T-helper 1 cell treated with Interleukin-12 subunit alpha and Interleukin-12 subunit beta and Interleukin-4 antibody, amounts not matched to agents 30 μg/mL and 1 μg/mL, for 36 hours (primary cell): ENCODE measurements at regions not wholly inside any gene's neighbourhood (a gene's known extent, or its start where the extent isn't known, plus 50 kb on each side); places are given as distances from the start of the nearest gene placed in this dataset.

ENCODE experiments used
- H3K27ac Mint-ChIP-seq: one replicate; pipeline ENCODE4 v1.8.0; 2021; ENCODE audit warnings: mild to moderate bottlenecking, mixed read lengths
- H3K27me3 Mint-ChIP-seq: one replicate; pipeline ENCODE4 v1.8.0; 2021; ENCODE audit warnings: low read depth, mixed read lengths
- H3K36me3 Mint-ChIP-seq: one replicate; pipeline ENCODE4 v1.8.0; 2021; ENCODE audit warnings: low read depth, mixed read lengths
- H3K4me1 Mint-ChIP-seq: one replicate; pipeline ENCODE4 v1.8.0; 2021; ENCODE audit warnings: low read depth, mixed read lengths
- H3K4me3 Mint-ChIP-seq: one replicate; pipeline ENCODE4 v1.8.0; 2021; ENCODE audit warnings: mild to moderate bottlenecking, moderate library complexity, mixed read lengths
- H3K9me3 Mint-ChIP-seq: one replicate; pipeline ENCODE4 v1.8.0; 2021; ENCODE audit warnings: mixed read lengths

DNA sequence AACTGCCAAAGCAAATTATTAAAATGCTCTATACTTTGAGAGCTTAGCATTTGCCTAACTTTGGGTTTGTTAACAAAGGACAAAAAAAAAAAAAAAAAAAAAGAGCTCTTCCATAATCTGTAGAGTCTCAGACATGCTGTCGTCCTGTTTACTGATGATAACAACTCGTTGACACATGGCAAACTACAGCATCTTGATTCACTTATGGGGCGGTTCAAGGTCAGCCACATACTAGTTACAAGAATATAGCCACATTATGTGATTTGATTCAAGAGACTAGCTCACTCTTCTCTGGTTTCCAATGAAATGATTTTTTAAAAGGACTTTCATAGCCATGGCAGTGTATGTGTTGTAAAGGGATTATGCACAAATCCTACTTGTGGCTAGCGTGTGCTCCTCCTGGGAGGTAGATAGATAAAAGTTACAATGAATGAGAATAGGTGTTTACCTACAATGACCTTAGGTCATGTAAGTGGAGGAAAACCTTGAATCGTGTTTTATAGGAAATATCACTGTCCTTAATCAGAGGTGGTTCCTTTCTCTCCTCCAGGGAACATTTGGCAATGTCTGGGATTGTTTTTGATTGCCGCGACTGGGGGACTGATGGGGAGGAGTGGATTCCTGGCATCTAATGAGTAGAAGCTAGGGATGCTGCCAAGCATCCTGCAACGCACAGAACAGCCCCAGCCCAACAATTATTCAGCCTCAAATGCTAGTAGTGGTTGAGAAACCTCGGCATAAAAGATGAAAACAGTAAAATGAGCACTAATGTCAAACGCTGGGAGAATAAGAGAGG is 969.2 kb upstream of the SLC35B3 start:
- no peaks in the 10 kb centered on the region for H3K36me3 Mint-ChIP-seq
- H3K4me1 Mint-ChIP-seq: no peaks in the 10 kb centered on the region
- H3K27ac Mint-ChIP-seq: no peak overlapping the region
- H3K27me3 Mint-ChIP-seq: no peaks in the 10 kb centered on the region
- no peaks in the 10 kb centered on the region for H3K9me3 Mint-ChIP-seq
- H3K4me3 Mint-ChIP-seq: no peak overlapping the region

GRCh38 chr6:9403736-9404135 is 968.4 kb upstream of the SLC35B3 start:
- H3K27ac Mint-ChIP-seq: no peak overlapping the region
- H3K27me3 Mint-ChIP-seq: no peaks in the 10 kb centered on the region
- no peaks in the 10 kb centered on the region for H3K4me1 Mint-ChIP-seq
- no peak overlapping the region for H3K4me3 Mint-ChIP-seq
- no peaks in the 10 kb centered on the region for H3K36me3 Mint-ChIP-seq
- no peaks in the 10 kb centered on the region for H3K9me3 Mint-ChIP-seq

DNA sequence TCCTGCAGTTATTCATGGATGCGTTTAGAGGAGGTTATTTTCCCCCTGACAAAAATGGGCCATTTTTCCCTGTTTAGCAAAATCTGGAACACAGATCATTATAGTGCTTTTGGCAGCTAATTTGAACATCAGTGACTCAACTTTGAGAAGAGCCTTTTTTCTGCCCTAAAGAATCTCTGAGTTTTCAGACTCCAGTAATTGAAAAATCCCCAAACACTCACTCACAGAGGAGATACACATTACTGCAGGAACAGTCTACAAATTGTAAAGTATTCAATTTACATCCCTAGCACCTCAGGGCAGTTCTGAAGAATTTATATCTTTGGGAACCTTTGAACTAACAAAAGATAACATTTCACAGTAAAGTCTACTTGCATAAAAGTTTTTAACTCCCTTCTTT is 966.6 kb upstream of the SLC35B3 start:
- Mint-ChIP-seq H3K4me3 (no peak overlapping the region), H3K9me3 (no peaks in the 10 kb centered on the region), H3K36me3 (no peaks in the 10 kb centered on the region), H3K4me1 (no peaks in the 10 kb centered on the region), H3K27ac (no peak overlapping the region), H3K27me3 (no peaks in the 10 kb centered on the region)

DNA sequence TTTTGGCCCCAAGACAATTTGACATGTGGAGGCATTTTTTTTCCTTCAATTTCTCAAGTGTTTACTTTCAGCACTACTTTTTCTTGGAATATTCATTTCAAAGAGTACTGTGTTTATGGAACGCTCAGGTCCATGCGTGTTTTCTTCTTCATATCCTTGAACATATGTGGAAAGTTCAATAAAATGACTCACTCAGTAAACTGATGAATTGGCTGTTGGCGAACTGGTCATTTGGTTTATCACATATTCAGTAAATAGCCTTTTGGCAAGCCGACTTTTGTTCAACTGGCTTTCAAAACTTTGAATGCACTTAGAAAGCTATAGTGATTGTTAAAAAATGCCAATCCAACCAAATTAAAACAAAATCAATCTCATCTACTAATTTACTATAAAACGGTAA is 964.6 kb upstream of the SLC35B3 start:
- Mint-ChIP-seq H3K4me1 (no peaks in the 10 kb centered on the region), H3K4me3 (no peak overlapping the region), H3K27ac (no peak overlapping the region), H3K36me3 (no peaks in the 10 kb centered on the region), H3K9me3 (no peaks in the 10 kb centered on the region), H3K27me3 (no peaks in the 10 kb centered on the region)

DNA sequence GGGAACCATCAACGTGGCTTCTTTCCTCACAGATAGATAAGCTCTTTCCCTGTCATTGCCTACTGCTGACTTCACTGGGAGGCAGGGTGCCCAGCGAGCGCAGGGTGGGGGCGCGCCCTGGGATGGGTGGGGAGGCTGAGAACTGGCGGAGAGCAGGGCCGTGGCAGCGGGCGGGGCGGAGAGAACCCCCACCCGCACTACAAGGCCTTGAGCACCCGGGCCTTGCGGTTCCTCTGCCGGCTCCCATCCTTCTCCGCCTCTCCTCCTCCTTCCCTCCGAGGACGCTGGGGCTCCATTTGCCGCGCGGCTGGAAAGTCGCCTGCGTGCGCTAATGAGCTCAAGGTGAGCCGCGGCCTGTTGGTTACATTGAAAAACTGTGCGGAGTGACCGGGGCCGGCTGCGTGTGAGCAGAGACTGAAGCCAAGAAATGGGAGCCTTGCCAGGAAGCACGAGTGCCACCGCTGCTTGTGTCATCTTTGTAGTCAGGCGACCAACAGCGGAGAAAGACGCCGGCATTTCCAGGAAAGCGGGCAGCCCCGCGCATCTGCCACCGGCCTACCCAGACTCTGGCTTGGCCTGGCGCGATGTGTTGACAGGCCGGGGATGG is 963.5 kb upstream of the SLC35B3 start:
- H3K9me3 Mint-ChIP-seq: no peaks in the 10 kb centered on the region
- no peaks in the 10 kb centered on the region for H3K4me1 Mint-ChIP-seq
- H3K36me3 Mint-ChIP-seq: no peaks in the 10 kb centered on the region

GRCh38 chr6:9398071-9398766 is 962.9 kb upstream of the SLC35B3 start:
- H3K9me3 Mint-ChIP-seq: no peaks in the 10 kb centered on the region

More for the DNA sequence above, 963.5 kb upstream of the SLC35B3 start:
- no peaks in the 10 kb centered on the region for H3K27me3 Mint-ChIP-seq
- H3K4me3 Mint-ChIP-seq: no peak overlapping the region
- H3K27ac Mint-ChIP-seq: no peak overlapping the region

DNA sequence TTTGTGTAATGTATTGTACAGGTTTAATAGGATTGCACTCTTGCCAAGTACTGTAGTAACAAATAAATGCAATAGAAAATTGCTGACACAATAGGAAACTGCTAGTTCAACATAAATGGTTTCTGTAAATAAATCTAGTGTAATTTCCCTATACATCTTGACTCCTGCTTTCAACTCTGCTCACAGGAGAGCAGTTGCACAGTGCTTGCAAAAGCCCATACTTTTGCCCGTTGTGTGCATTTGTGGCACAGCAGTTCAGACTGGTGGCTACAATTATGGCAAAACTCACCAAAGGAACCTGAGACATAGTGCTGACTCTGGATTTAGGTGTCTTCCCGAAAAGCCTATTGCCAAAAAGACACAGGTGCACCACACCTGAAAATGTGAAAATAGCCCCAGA is 953.3 kb upstream of the SLC35B3 start:
- H3K27me3 Mint-ChIP-seq: no peaks in the 10 kb centered on the region
- H3K4me1 Mint-ChIP-seq: no peaks in the 10 kb centered on the region
- no peak overlapping the region for H3K4me3 Mint-ChIP-seq
- H3K27ac Mint-ChIP-seq: no peak overlapping the region
- peaks cover 4% of the 10 kb centered on the region for H3K9me3 Mint-ChIP-seq
- no peaks in the 10 kb centered on the region for H3K36me3 Mint-ChIP-seq

More at GRCh38 chr6:9398071-9398766, 962.9 kb upstream of the SLC35B3 start:
- H3K4me3 Mint-ChIP-seq: no peak overlapping the region
- H3K27ac Mint-ChIP-seq: no peak overlapping the region
- H3K36me3 Mint-ChIP-seq: no peaks in the 10 kb centered on the region
- H3K27me3 Mint-ChIP-seq: no peaks in the 10 kb centered on the region
- H3K4me1 Mint-ChIP-seq: no peaks in the 10 kb centered on the region

- Mint-ChIP-seq H3K4me1 (no peaks in the 10 kb centered on the region), H3K9me3 (peaks cover 4% of the 10 kb centered on the region), H3K36me3 (no peaks in the 10 kb centered on the region), H3K27ac (no peak overlapping the region), H3K4me3 (no peak overlapping the region), H3K27me3 (no peaks in the 10 kb centered on the region)
Measured at GRCh38 chr6:9380568-9380967, 945.2 kb upstream of the SLC35B3 start.

- Mint-ChIP-seq H3K27me3 (no peaks in the 10 kb centered on the region), H3K4me1 (no peaks in the 10 kb centered on the region), H3K27ac (no peak overlapping the region), H3K4me3 (no peak overlapping the region), H3K36me3 (no peaks in the 10 kb centered on the region), H3K9me3 (peaks cover 5% of the 10 kb centered on the region)
Measured at GRCh38 chr6:9373308-9373707, 938.0 kb upstream of the SLC35B3 start.

- H3K36me3 Mint-ChIP-seq: no peaks in the 10 kb centered on the region
- H3K27me3 Mint-ChIP-seq: no peaks in the 10 kb centered on the region
- H3K4me1 Mint-ChIP-seq: no peaks in the 10 kb centered on the region
- no peak overlapping the region for H3K4me3 Mint-ChIP-seq
- H3K9me3 Mint-ChIP-seq: peaks cover 5% of the 10 kb centered on the region
- no peak overlapping the region for H3K27ac Mint-ChIP-seq
Measured at GRCh38 chr6:9370480-9370879, 935.1 kb upstream of the SLC35B3 start.

DNA sequence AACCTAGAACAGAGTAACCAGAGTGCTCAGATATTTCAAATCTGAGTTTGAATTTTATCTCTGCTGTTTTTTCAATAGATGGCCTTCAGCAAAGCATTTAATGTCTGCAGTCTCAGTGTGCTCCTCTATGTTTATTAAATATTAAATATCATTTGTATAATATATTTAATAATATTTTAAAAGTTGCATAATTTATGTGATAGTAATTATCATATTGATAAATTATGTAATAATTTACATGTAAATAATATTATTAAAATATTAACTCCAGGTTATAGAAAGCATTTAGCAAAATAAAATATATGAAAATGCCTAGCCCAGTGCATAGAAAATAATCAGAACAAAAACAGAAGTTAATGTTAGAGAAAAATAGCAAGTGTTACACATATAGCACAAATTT is 930.0 kb upstream of the SLC35B3 start:
- Mint-ChIP-seq H3K27me3 (no peaks in the 10 kb centered on the region), H3K27ac (no peak overlapping the region), H3K9me3 (peaks cover 5% of the 10 kb centered on the region), H3K4me3 (no peak overlapping the region), H3K4me1 (no peaks in the 10 kb centered on the region), H3K36me3 (no peaks in the 10 kb centered on the region)

GRCh38 chr6:9361749-9362148 is 926.4 kb upstream of the SLC35B3 start:
- Mint-ChIP-seq H3K27ac (no peak overlapping the region), H3K36me3 (no peaks in the 10 kb centered on the region), H3K9me3 (no peaks in the 10 kb centered on the region), H3K4me1 (no peaks in the 10 kb centered on the region), H3K4me3 (no peak overlapping the region), H3K27me3 (no peaks in the 10 kb centered on the region)

- no peak overlapping the region for H3K27ac Mint-ChIP-seq
- no peaks in the 10 kb centered on the region for H3K36me3 Mint-ChIP-seq
- no peaks in the 10 kb centered on the region for H3K9me3 Mint-ChIP-seq
- H3K4me3 Mint-ChIP-seq: no peak overlapping the region
- H3K4me1 Mint-ChIP-seq: no peaks in the 10 kb centered on the region
- H3K27me3 Mint-ChIP-seq: no peaks in the 10 kb centered on the region
Measured at GRCh38 chr6:9360881-9361280, 925.5 kb upstream of the SLC35B3 start.

DNA sequence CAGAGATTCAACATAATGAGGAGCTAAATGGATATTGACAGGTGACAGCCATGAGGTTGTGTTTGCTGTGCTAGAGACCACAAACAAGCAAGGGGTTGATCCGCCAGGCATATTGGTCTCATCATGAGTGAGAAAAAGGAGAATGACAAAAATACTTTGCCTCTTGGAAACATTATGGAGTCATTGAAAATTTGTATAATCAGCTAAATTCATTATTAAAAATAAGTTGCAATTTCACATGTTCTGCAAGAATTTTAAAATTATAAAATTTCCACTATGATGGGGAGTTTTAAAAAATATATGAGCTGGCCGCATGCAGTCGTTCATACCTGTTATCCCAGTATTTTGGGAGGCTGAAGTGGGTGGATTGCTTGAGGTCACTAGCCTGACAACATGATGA is 912.3 kb upstream of the SLC35B3 start:
- peaks cover 6% of the 10 kb centered on the region for H3K9me3 Mint-ChIP-seq
- H3K4me1 Mint-ChIP-seq: no peaks in the 10 kb centered on the region
- H3K36me3 Mint-ChIP-seq: no peaks in the 10 kb centered on the region
- no peaks in the 10 kb centered on the region for H3K27me3 Mint-ChIP-seq
- H3K27ac Mint-ChIP-seq: no peak overlapping the region
- H3K4me3 Mint-ChIP-seq: no peak overlapping the region

GRCh38 chr6:9346923-9347322 is 911.6 kb upstream of the SLC35B3 start:
- H3K27ac Mint-ChIP-seq: no peak overlapping the region
- H3K4me1 Mint-ChIP-seq: no peaks in the 10 kb centered on the region
- no peak overlapping the region for H3K4me3 Mint-ChIP-seq
- H3K27me3 Mint-ChIP-seq: no peaks in the 10 kb centered on the region
- peaks cover 3% of the 10 kb centered on the region for H3K9me3 Mint-ChIP-seq
- H3K36me3 Mint-ChIP-seq: no peaks in the 10 kb centered on the region
